HepG2 (cell line): ENCODE measurements at regions not wholly inside any gene's neighbourhood (a gene's known extent, or its start where the extent isn't known, plus 50 kb on each side); places are given as distances from the start of the nearest gene placed in this dataset.

Experiments used
- CREBL2 ChIP-seq: sonication (generic); formaldehyde crosslinking; IDR thresholded peaks from 2 replicates; pipeline ENCODE4 v1.8.1; 2023; ENCODE audit warnings: missing genetic modification reagents, mild to moderate bottlenecking, borderline replicate concordance
- EHMT2 ChIP-seq: fragments of 200-600 bp; sonication (generic); IDR thresholded peaks from 2 replicates; pipeline ENCODE4 v1.7.0; 2017; ENCODE audit warnings: antibody characterized with exemption, low read depth, low read length, borderline replicate concordance
- ETS1 ChIP-seq: sonication (generic); formaldehyde crosslinking; IDR thresholded peaks from 2 replicates; pipeline ENCODE4 v1.4.0; 2020; ENCODE audit warnings: missing genetic modification reagents
- SAP130 ChIP-seq: IDR thresholded peaks from 2 replicates; pipeline ENCODE4 v1.6.1; 2016; ENCODE audit warnings: low read depth
- SSRP1 ChIP-seq: IDR thresholded peaks from 2 replicates; pipeline ENCODE4 v1.6.1; 2016; ENCODE audit warnings: control low read depth
- U2AF2 ChIP-seq: fragments of 200-400 bp; formaldehyde crosslinking; IDR thresholded peaks from 2 replicates; pipeline ENCODE4 v1.6.1; 2017; ENCODE audit warnings: low read depth, mild to moderate bottlenecking, low read length
- ZBTB37 ChIP-seq: sonication (generic); formaldehyde crosslinking; IDR thresholded peaks from 2 replicates; pipeline ENCODE4 v1.4.0; 2020; ENCODE audit warnings: mild to moderate bottlenecking, missing genetic modification reagents
- ZNF142 ChIP-seq: sonication (generic); formaldehyde crosslinking; IDR thresholded peaks from 2 replicates; pipeline ENCODE4 v1.4.0; 2020; ENCODE audit warnings: missing genetic modification reagents
- ZNF224 ChIP-seq: sonication (generic); formaldehyde crosslinking; IDR thresholded peaks from 2 replicates; pipeline ENCODE4 v1.5.0; 2020; ENCODE audit warnings: mild to moderate bottlenecking, missing genetic modification reagents
- ZNF317 ChIP-seq: sonication (generic); formaldehyde crosslinking; IDR thresholded peaks from 2 replicates; pipeline ENCODE4 v1.5.0; 2020; ENCODE audit warnings: mild to moderate bottlenecking, missing genetic modification reagents
- ZNF607 ChIP-seq: sonication (generic); formaldehyde crosslinking; IDR thresholded peaks from 2 replicates; pipeline ENCODE4 v1.5.1; 2020; ENCODE audit warnings: missing genetic modification reagents, mild to moderate bottlenecking, borderline replicate concordance
- ZNF687 ChIP-seq: sonication (generic); formaldehyde crosslinking; IDR thresholded peaks from 2 replicates; pipeline ENCODE4 v1.5.1; 2020; ENCODE audit warnings: mild to moderate bottlenecking, missing genetic modification reagents, moderate library complexity
- ZNF780A ChIP-seq: sonication (generic); formaldehyde crosslinking; IDR thresholded peaks from 2 replicates; pipeline ENCODE4 v1.8.0; 2022; ENCODE audit warnings: mild to moderate bottlenecking, missing genetic modification reagents, moderate library complexity

- TF ChIP-seq ZNF142 (CRISPR knock-in tag) (0 out of 2 replicates have a peak, but pooled peaks have one; percentile 26), SSRP1 (CRISPR knock-in tag) (no peak), ZNF224 (CRISPR knock-in tag) (0 out of 2 replicates have a peak, but pooled peaks have one; percentile 47), ZNF317 (CRISPR knock-in tag) (no peak), ZNF687 (CRISPR knock-in tag) (peak; percentile 78), U2AF2 (no peak), ZNF780A (no peak), SAP130 (CRISPR knock-in tag) (peak; percentile 86), ETS1 (CRISPR knock-in tag) (no peak), ZBTB37 (CRISPR knock-in tag) (no peak), ZNF607 (CRISPR knock-in tag) (no peak), CREBL2 (CRISPR knock-in tag) (0 out of 2 replicates have a peak, but pooled peaks have one; percentile 65), EHMT2 (no peak)
Measured at GRCh38 chr2:238523158-238524110, 96.7 kb downstream of the ASB1 start (continued).
